A549 (cell line): ENCODE measurements at regions not wholly inside any gene's neighbourhood (a gene's known extent, or its start where the extent isn't known, plus 50 kb on each side); places are given as distances from the start of the nearest gene placed in this dataset.

Experiments used
- ATAC-seq, 2 experiments: fragments of 200-7000 bp in 1 of 2; fragments of >200 bp in 1 of 2; cut with Nextera tagmentation in 1 of 2; cut with Tn5 transposase in 1 of 2; 3 replicates each; pipeline versions ENCODE4 v1.8.0 to v1.9.1; 2018 to 2020; ENCODE audit warnings: mild to moderate bottlenecking in 1 of 2, moderate library complexity in 1 of 2
- CTCF ChIA-PET: fragments of 300-600 bp; sonication (Branson Sonifier 250); formaldehyde crosslinking; extraction: SDS; loops from one replicate; lab custom pipeline; 2021; ENCODE audit warnings: antibody characterized with exemption, inconsistent platforms; lab: Yijun Ruan, JAX
- POLR2A ChIA-PET: fragments of 350-600 bp; formaldehyde crosslinking; extraction: SDS; loops from one replicate; lab custom pipeline; 2021; ENCODE audit warnings: antibody characterized with exemption, inconsistent platforms; lab: Yijun Ruan, JAX
- DNase-seq, 2 experiments: peaks; one replicate each; pipeline versions ENCODE4 v3.0.0 to v3.0.0-alpha.2; 2011 to 2016; ENCODE audit warnings: low read depth in 1 of 2, low spot score in 1 of 2
- FAIRE-seq: peaks from 2 replicates; lab custom pipeline; 2011; peaks lifted over from hg19 to GRCh38; lab: Jason Lieb, UNC
- H3K27ac ChIP-seq, 2 experiments: fragments of >200 bp; sonication (Bioruptor Twin); formaldehyde crosslinking; 3 replicates each; pipeline ENCODE4 v1.5.1; 2016 to 2017
- H3K4me1 ChIP-seq: fragments of >200 bp; sonication (Bioruptor Twin); formaldehyde crosslinking; 3 replicates; pipeline ENCODE4 v1.6.1; 2016
- H3K4me2 ChIP-seq: fragments of >200 bp; sonication (Bioruptor Twin); formaldehyde crosslinking; 3 replicates; pipeline ENCODE4 v1.6.1; 2016
- H3K4me3 ChIP-seq: fragments of >200 bp; sonication (Bioruptor Twin); formaldehyde crosslinking; 3 replicates; pipeline ENCODE4 v1.5.1; 2016
- H3K9me3 ChIP-seq: fragments of >200 bp; sonication (Bioruptor Twin); formaldehyde crosslinking; 3 replicates; pipeline ENCODE4 v1.6.1; 2016
- CEBPB ChIP-seq, 2 experiments: fragments of >200 bp in 1 of 2; sonication (Bioruptor Twin) in 1 of 2; formaldehyde crosslinking in 1 of 2; IDR thresholded peaks; 2 replicates each; pipeline ENCODE4 v1.6.1; 2012 to 2016
- CHD2 ChIP-seq: fragments of 150-350 bp; IDR thresholded peaks from 2 replicates; pipeline ENCODE4 v1.6.1; 2014; ENCODE audit warnings: low read length; ENCODE audit not compliant: partially characterized antibody
- ESRRA ChIP-seq: fragments of 150-350 bp; IDR thresholded peaks from 2 replicates; pipeline ENCODE4 v1.6.1; 2014; ENCODE audit warnings: mild to moderate bottlenecking, low read length, borderline replicate concordance
- FOXS1 ChIP-seq: fragments of 250-450 bp; sonication (Bioruptor Pico); IDR thresholded peaks from 2 replicates; pipeline ENCODE4 v1.5.0; 2020; ENCODE audit warnings: mild to moderate bottlenecking, moderate library complexity
- GATA3 ChIP-seq: IDR thresholded peaks from 2 replicates; pipeline ENCODE4 v1.6.1; 2012; ENCODE audit warnings: borderline replicate concordance
- HEYL ChIP-seq: fragments of 250-450 bp; sonication (Bioruptor Pico); IDR thresholded peaks from 2 replicates; pipeline ENCODE4 v1.8.0; 2021; ENCODE audit warnings: mild to moderate bottlenecking, moderate library complexity
- HOXA7 ChIP-seq: fragments of 250-450 bp; sonication (Bioruptor Pico); IDR thresholded peaks from 2 replicates; pipeline ENCODE4 v1.5.0; 2020; ENCODE audit warnings: mild to moderate bottlenecking, moderate library complexity
- HOXB5 ChIP-seq: fragments of 250-450 bp; sonication (Bioruptor Pico); IDR thresholded peaks from 2 replicates; pipeline ENCODE4 v1.5.0; 2020; ENCODE audit warnings: mild to moderate bottlenecking, moderate library complexity
- JUN ChIP-seq, 2 experiments: fragments of >200 bp; sonication (Bioruptor Twin); formaldehyde crosslinking; IDR thresholded peaks; 2 replicates in 1 of 2; 3 replicates in 1 of 2; pipeline ENCODE4 v1.6.1; 2016 to 2017
- JUNB ChIP-seq: fragments of >200 bp; sonication (Bioruptor Twin); formaldehyde crosslinking; IDR thresholded peaks from 2 replicates; pipeline ENCODE4 v1.6.1; 2016
- MYC ChIP-seq: IDR thresholded peaks from 2 replicates; pipeline ENCODE4 v1.6.1; 2012; ENCODE audit warnings: mild to moderate bottlenecking, inconsistent platforms, low read length, improper control_type of control experiment, borderline replicate concordance
- NPAS2 ChIP-seq: fragments of 250-450 bp; sonication (Bioruptor Pico); IDR thresholded peaks from 2 replicates; pipeline ENCODE4 v1.8.0; 2022; ENCODE audit warnings: mild to moderate bottlenecking, moderate library complexity, borderline replicate concordance
- POLR2AphosphoS2 ChIP-seq: conservative IDR thresholded peaks from 2 replicates; pipeline ENCODE4 v1.6.1; 2012; ENCODE audit warnings: low read length, improper control_type of control experiment, inconsistent platforms
- RARB ChIP-seq: fragments of 250-450 bp; sonication (Bioruptor Pico); IDR thresholded peaks from 2 replicates; pipeline ENCODE4 v1.8.0; 2021; ENCODE audit warnings: mild to moderate bottlenecking, moderate library complexity
- RFX5 ChIP-seq: fragments of 450-650 bp; IDR thresholded peaks from 2 replicates; pipeline ENCODE4 v1.7.1; 2014; ENCODE audit warnings: antibody characterized with exemption, mild to moderate bottlenecking, moderate library complexity
- RNF2 ChIP-seq: fragments of 200-600 bp; sonication (generic); IDR thresholded peaks from 2 replicates; pipeline ENCODE4 v1.6.1; 2016; ENCODE audit warnings: low read depth, mild to moderate bottlenecking, antibody characterized with exemption, moderate library complexity, borderline replicate concordance
- SMC3 ChIP-seq: fragments of >200 bp; sonication (Bioruptor Twin); formaldehyde crosslinking; IDR thresholded peaks from 3 replicates; pipeline ENCODE4 v1.6.1; 2018; ENCODE audit warnings: inconsistent platforms
- ZFP36 ChIP-seq: fragments of 450-650 bp; IDR thresholded peaks from 2 replicates; pipeline ENCODE4 v1.6.1; 2014; ENCODE audit warnings: borderline replicate concordance; ENCODE audit not compliant: partially characterized antibody
- ZNF302 ChIP-seq: fragments of 250-450 bp; sonication (Bioruptor Pico); IDR thresholded peaks from 2 replicates; pipeline ENCODE4 v1.9.0; 2021; ENCODE audit warnings: inconsistent platforms, mild to moderate bottlenecking, moderate library complexity
- WGBS: methylation state at CpG from one replicate; pipeline ENCODE4 v1.1.6; 2017; ENCODE audit errors: missing lambda C conversion rate; 5-methylcytosine and 5-hydroxymethylcytosine counted together
- TF ChIP-seq, protein P1 (sequence below): fragments of >200 bp; sonication (Bioruptor Twin); formaldehyde crosslinking; IDR thresholded peaks from 2 replicates; pipeline ENCODE4 v1.6.1; 2016
- TF ChIP-seq, protein P2 (sequence below): fragments of 450-650 bp; IDR thresholded peaks from 2 replicates; pipeline ENCODE4 v1.6.1; 2014; ENCODE audit warnings: antibody characterized with exemption
- TF ChIP-seq, protein P3 (sequence below): IDR thresholded peaks from 2 replicates; pipeline ENCODE4 v1.6.1; 2012
- TF ChIP-seq, protein P4 (sequence below): fragments of 150-350 bp; IDR thresholded peaks from 2 replicates; pipeline ENCODE4 v1.6.1; 2014; ENCODE audit warnings: low read depth, mild to moderate bottlenecking, low read length

DNA sequence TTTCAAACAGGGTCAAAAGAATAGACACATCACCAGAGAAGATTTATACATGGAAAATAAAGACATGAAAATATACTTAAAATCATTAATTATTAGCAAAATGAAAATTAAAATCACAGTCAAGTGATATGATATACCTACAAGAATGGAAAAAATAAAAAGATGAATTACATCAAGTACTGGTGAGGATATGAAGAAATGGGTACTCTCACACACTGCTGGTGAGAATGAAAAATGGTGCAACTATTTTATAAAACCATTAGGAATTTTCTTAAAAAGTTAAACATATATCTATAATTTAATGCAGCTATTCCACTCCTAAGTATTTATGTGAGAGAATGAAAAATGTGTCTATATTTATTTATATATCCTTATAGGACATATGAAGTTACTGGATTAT, 136.3 kb upstream of the GRIK2 start:
- TF ChIP-seq HEYL (CRISPR knock-in tag) (no peak), GATA3 (no peak), ZFP36 (no peak), CEBPB (IDR thresholded peaks at IDR 0.05) (no peak), MYC (no peak), SMC3 (no peak), HOXA7 (CRISPR knock-in tag) (no peak), HOXB5 (no peak), POLR2AphosphoS2 (no peak), RNF2 (no peak), CHD2 (no peak)
- TF ChIP-seq, protein P1, sequence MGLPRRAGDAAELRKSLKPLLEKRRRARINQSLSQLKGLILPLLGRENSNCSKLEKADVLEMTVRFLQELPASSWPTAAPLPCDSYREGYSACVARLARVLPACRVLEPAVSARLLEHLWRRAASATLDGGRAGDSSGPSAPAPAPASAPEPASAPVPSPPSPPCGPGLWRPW = no peak
- TF ChIP-seq, protein P2, sequence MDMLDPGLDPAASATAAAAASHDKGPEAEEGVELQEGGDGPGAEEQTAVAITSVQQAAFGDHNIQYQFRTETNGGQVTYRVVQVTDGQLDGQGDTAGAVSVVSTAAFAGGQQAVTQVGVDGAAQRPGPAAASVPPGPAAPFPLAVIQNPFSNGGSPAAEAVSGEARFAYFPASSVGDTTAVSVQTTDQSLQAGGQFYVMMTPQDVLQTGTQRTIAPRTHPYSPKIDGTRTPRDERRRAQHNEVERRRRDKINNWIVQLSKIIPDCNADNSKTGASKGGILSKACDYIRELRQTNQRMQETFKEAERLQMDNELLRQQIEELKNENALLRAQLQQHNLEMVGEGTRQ = no peak
- TF ChIP-seq, protein P3, sequence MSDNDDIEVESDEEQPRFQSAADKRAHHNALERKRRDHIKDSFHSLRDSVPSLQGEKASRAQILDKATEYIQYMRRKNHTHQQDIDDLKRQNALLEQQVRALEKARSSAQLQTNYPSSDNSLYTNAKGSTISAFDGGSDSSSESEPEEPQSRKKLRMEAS = no peak

DNA sequence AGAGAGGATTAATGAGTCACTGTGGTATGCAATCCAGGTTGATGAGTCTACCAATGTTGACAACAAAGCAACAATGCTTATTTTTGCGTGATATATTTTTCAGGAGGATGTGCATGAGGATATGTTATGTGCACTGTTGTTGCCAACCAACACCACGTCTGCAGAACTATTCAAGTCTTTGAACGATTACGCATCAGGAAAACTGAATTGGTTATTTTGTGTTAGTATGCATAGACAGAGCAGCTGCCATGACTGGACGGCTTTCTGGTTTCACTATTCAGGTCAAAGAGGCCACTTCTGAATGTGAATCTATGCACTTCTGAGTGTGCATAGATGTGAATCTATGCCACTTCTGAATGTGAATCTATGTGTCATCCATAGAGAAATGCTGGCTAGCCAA, 134.0 kb upstream of the GRIK2 start:
- CTCF ChIA-PET = no interaction called here
- Histone ChIP-seq H3K27ac (no peak overlapping the region), H3K4me3 (no peak overlapping the region), H3K4me1 (no peaks in the 10 kb centered on the region), H3K9me3 (no peaks in the 10 kb centered on the region), H3K4me2 (no peak overlapping the region)
- ATAC-seq (no peak), FAIRE-seq (no peak), DNase-seq (no peak)
- WGBS = 61% methylated on average over 5 of the region's 5 CpGs
- POLR2A ChIA-PET = no interaction called here
- TF ChIP-seq ZNF302 (CRISPR knock-in tag) = no peak
- no peak for TF ChIP-seq GATA3
- TF ChIP-seq HOXA7 (CRISPR knock-in tag) = no peak
- no peak for TF ChIP-seq ESRRA
- no peak for TF ChIP-seq RFX5
- no peak for TF ChIP-seq RARB (CRISPR knock-in tag)
- TF ChIP-seq FOXS1 (CRISPR knock-in tag) = no peak

More for the DNA sequence above, 136.3 kb upstream of the GRIK2 start:
- no peak for FAIRE-seq
- ChIA-PET POLR2A (no interaction called here), CTCF (interaction anchor here (0.6 kb wide), 1 partner anchor 30 kb away, joined by 3 read pairs; no protein-coding TSS in a partner anchor)
- Histone ChIP-seq H3K4me3 (no peak overlapping the region), H3K27ac (no peak overlapping the region), H3K9me3 (no peaks in the 10 kb centered on the region), H3K4me2 (no peak overlapping the region), H3K4me1 (no peaks in the 10 kb centered on the region)
- ATAC-seq = no peak
- no peak for DNase-seq

DNA sequence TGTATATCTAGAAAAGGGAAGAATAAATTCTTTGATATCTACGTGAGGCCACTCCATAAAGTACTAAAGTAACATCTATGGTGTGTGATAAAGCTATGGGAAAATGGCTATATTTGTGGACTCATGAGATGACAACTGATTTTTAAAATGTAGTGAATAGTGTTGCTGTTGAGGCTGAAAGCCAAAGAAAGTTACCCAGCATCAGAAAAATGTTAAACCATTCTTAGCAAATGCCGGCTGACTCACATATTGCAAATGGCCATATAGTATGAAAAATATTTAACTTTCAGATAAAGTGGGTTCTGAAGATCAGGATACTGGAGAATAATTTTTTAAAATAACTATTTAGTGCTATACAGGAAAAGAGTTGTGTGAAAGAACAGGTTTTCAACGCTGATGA, 129.9 kb upstream of the GRIK2 start:
- CTCF ChIA-PET = no interaction called here
- H3K4me2 ChIP-seq = no peak overlapping the region
- no peak for DNase-seq
- no peak overlapping the region for H3K27ac ChIP-seq
- no peaks in the 10 kb centered on the region for H3K9me3 ChIP-seq
- WGBS = 36% methylated on average over 3 of the region's 3 CpGs
- no peak for FAIRE-seq
- H3K4me3 ChIP-seq = no peak overlapping the region
- TF ChIP-seq JUN (IDR thresholded peaks at IDR 0.05) (no peak), NPAS2 (CRISPR knock-in tag) (no peak), JUNB (no peak), RNF2 (no peak)
- TF ChIP-seq, protein P4, sequence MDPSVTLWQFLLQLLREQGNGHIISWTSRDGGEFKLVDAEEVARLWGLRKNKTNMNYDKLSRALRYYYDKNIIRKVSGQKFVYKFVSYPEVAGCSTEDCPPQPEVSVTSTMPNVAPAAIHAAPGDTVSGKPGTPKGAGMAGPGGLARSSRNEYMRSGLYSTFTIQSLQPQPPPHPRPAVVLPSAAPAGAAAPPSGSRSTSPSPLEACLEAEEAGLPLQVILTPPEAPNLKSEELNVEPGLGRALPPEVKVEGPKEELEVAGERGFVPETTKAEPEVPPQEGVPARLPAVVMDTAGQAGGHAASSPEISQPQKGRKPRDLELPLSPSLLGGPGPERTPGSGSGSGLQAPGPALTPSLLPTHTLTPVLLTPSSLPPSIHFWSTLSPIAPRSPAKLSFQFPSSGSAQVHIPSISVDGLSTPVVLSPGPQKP = no peak
- no peak for ATAC-seq
- POLR2A ChIA-PET = no interaction called here
- no peaks in the 10 kb centered on the region for H3K4me1 ChIP-seq
